ENCODE measurements at regions not wholly inside any gene's neighbourhood (a gene's known extent, or its start where the extent isn't known, plus 50 kb on each side); places are given as distances from the start of the nearest gene placed in this dataset.

DNA sequence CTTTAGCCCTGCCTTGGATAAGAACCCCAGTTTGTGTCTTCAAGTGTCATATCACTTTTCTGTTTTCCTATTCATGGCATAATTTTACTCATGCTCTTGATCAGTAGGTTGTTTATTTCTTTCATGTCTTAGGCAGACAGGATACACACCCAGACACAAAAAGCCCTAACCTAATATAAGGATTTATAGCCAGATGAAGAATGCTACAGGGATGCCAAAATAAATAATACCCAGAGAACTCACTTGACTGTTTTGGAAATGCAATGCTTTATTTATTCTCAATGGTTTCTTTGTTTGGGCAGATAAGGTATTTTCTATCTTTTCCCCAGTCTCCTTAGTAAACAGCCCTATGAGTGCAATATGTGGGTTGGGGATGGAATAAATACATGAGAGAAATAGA lies 424.0 kb upstream of the PDZRN3 start:
- H3K27ac ChIP-seq: no peak overlapping the region
- no peak overlapping the region for H3K4me3 ChIP-seq
- DNase-seq (no peak), ATAC-seq (no peak)
- TF ChIP-seq, protein P1, sequence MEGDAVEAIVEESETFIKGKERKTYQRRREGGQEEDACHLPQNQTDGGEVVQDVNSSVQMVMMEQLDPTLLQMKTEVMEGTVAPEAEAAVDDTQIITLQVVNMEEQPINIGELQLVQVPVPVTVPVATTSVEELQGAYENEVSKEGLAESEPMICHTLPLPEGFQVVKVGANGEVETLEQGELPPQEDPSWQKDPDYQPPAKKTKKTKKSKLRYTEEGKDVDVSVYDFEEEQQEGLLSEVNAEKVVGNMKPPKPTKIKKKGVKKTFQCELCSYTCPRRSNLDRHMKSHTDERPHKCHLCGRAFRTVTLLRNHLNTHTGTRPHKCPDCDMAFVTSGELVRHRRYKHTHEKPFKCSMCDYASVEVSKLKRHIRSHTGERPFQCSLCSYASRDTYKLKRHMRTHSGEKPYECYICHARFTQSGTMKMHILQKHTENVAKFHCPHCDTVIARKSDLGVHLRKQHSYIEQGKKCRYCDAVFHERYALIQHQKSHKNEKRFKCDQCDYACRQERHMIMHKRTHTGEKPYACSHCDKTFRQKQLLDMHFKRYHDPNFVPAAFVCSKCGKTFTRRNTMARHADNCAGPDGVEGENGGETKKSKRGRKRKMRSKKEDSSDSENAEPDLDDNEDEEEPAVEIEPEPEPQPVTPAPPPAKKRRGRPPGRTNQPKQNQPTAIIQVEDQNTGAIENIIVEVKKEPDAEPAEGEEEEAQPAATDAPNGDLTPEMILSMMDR (IDR thresholded peaks at IDR 0.05): no peak
- intact Hi-C loops (cut with DNase I): no loop called here
- no peaks in the 10 kb centered on the region for H3K9me3 ChIP-seq
- H3K27me3 ChIP-seq (ENCODE audit: insufficient read depth in 3 of 3, low read length in 2 of 3): no peaks in the 10 kb centered on the region
- no peaks in the 10 kb centered on the region for H3K4me1 ChIP-seq
- H3K36me3 ChIP-seq (ENCODE audit: insufficient read depth in 1 of 2, low read depth in 1 of 2): no peaks in the 10 kb centered on the region

DNA sequence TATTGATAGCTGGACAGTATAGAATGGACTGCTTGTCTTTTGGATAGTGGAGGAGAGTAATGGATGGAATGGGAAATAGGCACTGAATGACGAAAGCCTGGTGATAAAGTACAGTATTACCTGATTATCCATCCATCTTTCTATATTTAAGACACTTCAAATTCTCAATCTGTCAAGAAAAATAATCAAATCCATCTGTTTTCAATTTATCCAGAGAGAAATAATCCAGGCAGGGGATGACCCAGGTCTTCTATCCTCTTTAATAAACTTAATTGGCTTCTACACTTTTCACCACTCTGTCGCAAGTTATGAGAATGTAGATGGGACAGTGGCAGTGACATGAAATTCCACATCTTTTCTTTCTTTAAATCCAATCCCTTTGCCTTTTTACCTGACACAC lies 420.3 kb upstream of the PDZRN3 start:
- ATAC-seq (no peak), DNase-seq (no peak)
- 92 to 98% (median 97%) methylated on average over 2 of the region's 2 CpGs for WGBS, 3 donors
- Histone ChIP-seq H3K36me3 (ENCODE audit: insufficient read depth in 1 of 2, low read depth in 1 of 2) (no peaks in the 10 kb centered on the region), H3K9me3 (no peaks in the 10 kb centered on the region), H3K27me3 (ENCODE audit: insufficient read depth in 3 of 3, low read length in 2 of 3) (no peaks in the 10 kb centered on the region), H3K4me3 (no peak overlapping the region), H3K4me1 (no peaks in the 10 kb centered on the region), H3K27ac (no peak overlapping the region)
- TF ChIP-seq, protein P1 (IDR thresholded peaks at IDR 0.05): no peak
- intact Hi-C loops (cut with DNase I): no loop called here

DNA sequence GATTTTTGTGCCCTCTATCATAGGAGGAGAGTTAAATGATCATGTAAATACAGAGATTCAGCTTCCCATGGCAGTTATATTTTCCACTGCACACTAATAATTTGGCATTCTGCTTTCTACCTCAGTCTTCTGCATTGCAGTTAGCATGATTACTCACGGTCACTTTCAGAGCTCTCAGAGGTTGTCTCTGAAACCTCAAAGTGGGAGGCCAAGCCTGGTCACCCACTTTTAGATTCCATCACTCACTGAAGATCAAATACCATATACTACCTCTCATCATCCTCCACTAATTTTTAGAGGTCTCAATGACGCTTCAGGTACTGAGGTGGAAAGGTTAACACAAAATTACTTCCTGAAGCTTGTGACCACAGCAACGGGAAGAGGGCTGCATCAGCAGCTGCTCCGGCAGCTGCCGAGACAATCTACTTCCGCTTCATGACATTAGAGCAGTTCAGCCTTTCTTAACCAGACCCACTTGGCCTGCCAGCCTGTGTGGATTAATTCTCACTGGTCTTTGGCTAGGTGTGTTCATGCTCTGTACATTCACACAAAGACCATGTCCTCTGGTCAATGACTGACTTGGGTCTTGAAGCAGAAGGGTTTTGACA lies 416.4 kb upstream of the PDZRN3 start:
- Histone ChIP-seq H3K4me1 (no peaks in the 10 kb centered on the region), H3K4me3 (no peak overlapping the region), H3K27ac (no peak overlapping the region), H3K9me3 (no peaks in the 10 kb centered on the region), H3K27me3 (ENCODE audit: insufficient read depth in 3 of 3, low read length in 2 of 3) (no peaks in the 10 kb centered on the region), H3K36me3 (ENCODE audit: insufficient read depth in 1 of 2, low read depth in 1 of 2) (no peaks in the 10 kb centered on the region)
- intact Hi-C loops (cut with DNase I): no loop called here
- 26 to 35% (median 27%) methylated on average over 6 of the region's 6 CpGs for WGBS, 3 donors
- DNase-seq (no peak), ATAC-seq (no peak)
- TF ChIP-seq, protein P1 (IDR thresholded peaks at IDR 0.05): no peak

DNA sequence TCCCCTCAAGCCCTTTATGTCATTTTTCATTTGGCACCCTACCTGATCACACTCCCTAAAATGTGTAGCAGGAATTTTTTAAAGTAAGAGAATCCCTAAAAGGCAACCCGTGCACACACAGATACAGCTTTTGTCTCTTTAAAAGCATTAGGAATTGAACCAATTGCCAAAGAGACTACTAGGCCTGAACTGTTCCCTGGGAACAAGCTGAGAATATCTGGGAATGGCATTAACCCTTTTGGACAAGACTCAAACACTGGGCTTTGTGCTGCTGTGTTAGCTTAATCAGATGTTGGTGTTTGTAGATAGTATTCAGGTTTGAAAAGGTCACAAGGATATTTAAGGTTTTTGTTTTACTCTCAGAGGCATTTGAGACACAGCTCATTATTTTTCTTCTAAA lies 414.4 kb upstream of the PDZRN3 start:
- Histone ChIP-seq H3K27me3 (ENCODE audit: insufficient read depth in 3 of 3, low read length in 2 of 3) (no peaks in the 10 kb centered on the region), H3K9me3 (no peaks in the 10 kb centered on the region), H3K36me3 (ENCODE audit: insufficient read depth in 1 of 2, low read depth in 1 of 2) (no peaks in the 10 kb centered on the region), H3K4me1 (no peaks in the 10 kb centered on the region), H3K27ac (no peak overlapping the region), H3K4me3 (no peak overlapping the region)
- intact Hi-C loops (cut with DNase I): no loop called here
- no peak for DNase-seq
- no peak for ATAC-seq
- TF ChIP-seq, protein P1 (IDR thresholded peaks at IDR 0.05): no peak
- WGBS, 3 donors: 39 to 46% (median 40%) methylated on average over 1 of the region's 1 CpG

DNA sequence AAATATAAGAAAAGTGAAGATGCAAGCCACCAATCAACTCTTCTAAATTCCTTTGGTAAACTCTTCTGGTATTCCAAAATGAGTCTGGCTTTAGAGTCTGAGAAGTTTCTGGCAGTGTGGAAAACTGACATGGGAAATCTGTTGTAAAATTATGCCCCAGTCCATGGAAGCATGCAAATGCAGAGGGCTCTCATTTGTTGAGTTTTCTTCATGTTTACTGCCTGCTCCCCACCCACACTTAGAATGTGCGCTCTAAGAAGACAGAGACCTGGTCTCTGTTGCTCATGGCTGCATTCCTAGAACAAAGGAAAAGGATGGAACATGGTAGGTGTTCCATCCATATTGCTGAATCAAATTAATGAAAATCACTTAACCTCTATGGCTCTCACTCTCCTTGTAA lies 411.8 kb upstream of the PDZRN3 start:
- TF ChIP-seq, protein P1 (IDR thresholded peaks at IDR 0.05): no peak
- ATAC-seq (no peak), DNase-seq (no peak)
- WGBS, 3 donors: 0% methylated on average over 1 of the region's 1 CpG
- H3K4me3 ChIP-seq: no peak overlapping the region
- intact Hi-C loops (cut with DNase I): no loop called here
- H3K27me3 ChIP-seq (ENCODE audit: insufficient read depth in 3 of 3, low read length in 2 of 3): no peaks in the 10 kb centered on the region
- no peak overlapping the region for H3K27ac ChIP-seq
- H3K9me3 ChIP-seq: no peaks in the 10 kb centered on the region
- no peaks in the 10 kb centered on the region for H3K4me1 ChIP-seq
- no peaks in the 10 kb centered on the region for H3K36me3 ChIP-seq (ENCODE audit: insufficient read depth in 1 of 2, low read depth in 1 of 2)

Data from psoas muscle (tissue), 7 donors.